ENCODE measurements at regions not wholly inside any gene's neighbourhood (a gene's known extent, or its start where the extent isn't known, plus 50 kb on each side); places are given as distances from the start of the nearest gene placed in this dataset.

DNA sequence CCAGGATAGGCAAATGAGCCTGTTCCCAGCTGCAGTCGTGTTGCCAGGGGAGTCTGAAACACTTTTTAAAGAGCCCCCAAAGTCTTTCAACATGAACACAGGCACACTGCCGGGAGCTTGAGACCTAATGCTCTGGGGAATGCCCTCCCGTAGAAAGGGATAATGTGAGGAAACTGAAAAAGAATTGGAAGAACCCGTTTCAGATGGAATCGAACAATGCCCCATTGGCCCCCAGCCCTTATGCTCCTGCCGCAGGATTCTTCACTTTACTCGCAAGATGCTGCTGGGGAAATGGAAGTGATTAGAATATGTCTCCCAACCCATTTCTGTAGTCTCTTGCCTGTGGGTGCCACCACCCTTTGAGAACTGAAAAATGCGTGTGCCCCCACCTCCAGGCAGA, 136.3 kb upstream of the GATA6 start:
- Histone ChIP-seq H3K36me3 (ENCODE audit: control insufficient read depth in 2 of 2, insufficient read depth in 2 of 2, low read length in 1 of 2) (no peaks in the 10 kb centered on the region), H3K4me3 (no peak overlapping the region), H3K27me3 (replicated peaks in 1 of 2; ENCODE audit: control insufficient read depth in 2 of 2, insufficient read depth in 2 of 2, low read length in 1 of 2) (no peaks in the 10 kb centered on the region), H2AFZ (ENCODE audit: control insufficient read depth, low read depth, low read length) (no peak overlapping the region), H3K9me3 (replicated peaks; ENCODE audit: control insufficient read depth, insufficient read depth, low read length) (no peaks in the 10 kb centered on the region), H3K4me2 (ENCODE audit: control insufficient read depth, insufficient read depth) (no peak overlapping the region), H3K9ac (ENCODE audit: control insufficient read depth, insufficient read depth, low read length) (no peak overlapping the region), H3K27ac (ENCODE audit: control insufficient read depth, insufficient read depth) (no peak overlapping the region), H3K79me2 (ENCODE audit: control insufficient read depth, insufficient read depth, low read length) (no peaks in the 10 kb centered on the region), H3K4me1 (ENCODE audit: control insufficient read depth, insufficient read depth, low read length) (no peaks in the 10 kb centered on the region), H4K20me1 (ENCODE audit: control insufficient read depth, insufficient read depth) (no peaks in the 10 kb centered on the region)
- ATAC-seq = no peak
- RAD21 ChIA-PET (ENCODE audit: unreplicated experiment) = no interaction called here
- in situ Hi-C loops (cut with MboI) (no loop called here), intact Hi-C loops (cut with micrococcal nuclease; ENCODE audit: unreplicated experiment) (no loop called here)
- no TSS peak for BruUV-seq (replicated peaks)
- SMC1A ChIA-PET (ENCODE audit: uncharacterized antibody, unreplicated experiment) = no interaction called here
- DNase-seq (ENCODE audit: low read depth, low spot score) = no peak
- POLR2A ChIA-PET = no interaction called here
- TF ChIP-seq, protein P1, sequence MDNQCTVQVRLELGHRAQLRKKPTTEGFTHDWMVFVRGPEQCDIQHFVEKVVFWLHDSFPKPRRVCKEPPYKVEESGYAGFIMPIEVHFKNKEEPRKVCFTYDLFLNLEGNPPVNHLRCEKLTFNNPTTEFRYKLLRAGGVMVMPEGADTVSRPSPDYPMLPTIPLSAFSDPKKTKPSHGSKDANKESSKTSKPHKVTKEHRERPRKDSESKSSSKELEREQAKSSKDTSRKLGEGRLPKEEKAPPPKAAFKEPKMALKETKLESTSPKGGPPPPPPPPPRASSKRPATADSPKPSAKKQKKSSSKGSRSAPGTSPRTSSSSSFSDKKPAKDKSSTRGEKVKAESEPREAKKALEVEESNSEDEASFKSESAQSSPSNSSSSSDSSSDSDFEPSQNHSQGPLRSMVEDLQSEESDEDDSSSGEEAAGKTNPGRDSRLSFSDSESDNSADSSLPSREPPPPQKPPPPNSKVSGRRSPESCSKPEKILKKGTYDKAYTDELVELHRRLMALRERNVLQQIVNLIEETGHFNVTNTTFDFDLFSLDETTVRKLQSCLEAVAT (IDR thresholded peaks at IDR 0.05) = no peak
- TF ChIP-seq BRCA1 (IDR thresholded peaks at IDR 0.05; ENCODE audit: low read depth, low read length) (no peak), NFIC (IDR thresholded peaks at IDR 0.05; ENCODE audit: low read depth, low read length) (no peak), WRNIP1 (IDR thresholded peaks at IDR 0.05; ENCODE audit: borderline replicate concordance, low read depth, low read length) (no peak), EP300 (IDR thresholded peaks at IDR 0.05; ENCODE audit: borderline replicate concordance in 1 of 2, control insufficient read depth in 1 of 2, low read depth in 2 of 2, low read length in 2 of 2) (no peak), CHD2 (IDR thresholded peaks at IDR 0.05; ENCODE audit: borderline replicate concordance, low read depth, low read length) (no peak), MEF2A (IDR thresholded peaks at IDR 0.05; ENCODE audit: insufficient read depth, low read depth, low read length) (no peak), SIN3A (IDR thresholded peaks at IDR 0.05; ENCODE audit: low read depth, low read length) (no peak), IKZF1 (conservative IDR thresholded peaks at IDR 0.05) (no peak), NFYA (IDR thresholded peaks at IDR 0.05; ENCODE audit: borderline replicate concordance, low read depth, low read length) (no peak), ZZZ3 (IDR thresholded peaks at IDR 0.05; ENCODE audit: control insufficient read depth, insufficient read length, low read depth) (no peak), BCL11A (IDR thresholded peaks at IDR 0.05; ENCODE audit: low read depth, low read length) (no peak), TCF12 (IDR thresholded peaks at IDR 0.05; ENCODE audit: low read depth, low read length) (no peak)
- TF ChIP-seq, protein P2, sequence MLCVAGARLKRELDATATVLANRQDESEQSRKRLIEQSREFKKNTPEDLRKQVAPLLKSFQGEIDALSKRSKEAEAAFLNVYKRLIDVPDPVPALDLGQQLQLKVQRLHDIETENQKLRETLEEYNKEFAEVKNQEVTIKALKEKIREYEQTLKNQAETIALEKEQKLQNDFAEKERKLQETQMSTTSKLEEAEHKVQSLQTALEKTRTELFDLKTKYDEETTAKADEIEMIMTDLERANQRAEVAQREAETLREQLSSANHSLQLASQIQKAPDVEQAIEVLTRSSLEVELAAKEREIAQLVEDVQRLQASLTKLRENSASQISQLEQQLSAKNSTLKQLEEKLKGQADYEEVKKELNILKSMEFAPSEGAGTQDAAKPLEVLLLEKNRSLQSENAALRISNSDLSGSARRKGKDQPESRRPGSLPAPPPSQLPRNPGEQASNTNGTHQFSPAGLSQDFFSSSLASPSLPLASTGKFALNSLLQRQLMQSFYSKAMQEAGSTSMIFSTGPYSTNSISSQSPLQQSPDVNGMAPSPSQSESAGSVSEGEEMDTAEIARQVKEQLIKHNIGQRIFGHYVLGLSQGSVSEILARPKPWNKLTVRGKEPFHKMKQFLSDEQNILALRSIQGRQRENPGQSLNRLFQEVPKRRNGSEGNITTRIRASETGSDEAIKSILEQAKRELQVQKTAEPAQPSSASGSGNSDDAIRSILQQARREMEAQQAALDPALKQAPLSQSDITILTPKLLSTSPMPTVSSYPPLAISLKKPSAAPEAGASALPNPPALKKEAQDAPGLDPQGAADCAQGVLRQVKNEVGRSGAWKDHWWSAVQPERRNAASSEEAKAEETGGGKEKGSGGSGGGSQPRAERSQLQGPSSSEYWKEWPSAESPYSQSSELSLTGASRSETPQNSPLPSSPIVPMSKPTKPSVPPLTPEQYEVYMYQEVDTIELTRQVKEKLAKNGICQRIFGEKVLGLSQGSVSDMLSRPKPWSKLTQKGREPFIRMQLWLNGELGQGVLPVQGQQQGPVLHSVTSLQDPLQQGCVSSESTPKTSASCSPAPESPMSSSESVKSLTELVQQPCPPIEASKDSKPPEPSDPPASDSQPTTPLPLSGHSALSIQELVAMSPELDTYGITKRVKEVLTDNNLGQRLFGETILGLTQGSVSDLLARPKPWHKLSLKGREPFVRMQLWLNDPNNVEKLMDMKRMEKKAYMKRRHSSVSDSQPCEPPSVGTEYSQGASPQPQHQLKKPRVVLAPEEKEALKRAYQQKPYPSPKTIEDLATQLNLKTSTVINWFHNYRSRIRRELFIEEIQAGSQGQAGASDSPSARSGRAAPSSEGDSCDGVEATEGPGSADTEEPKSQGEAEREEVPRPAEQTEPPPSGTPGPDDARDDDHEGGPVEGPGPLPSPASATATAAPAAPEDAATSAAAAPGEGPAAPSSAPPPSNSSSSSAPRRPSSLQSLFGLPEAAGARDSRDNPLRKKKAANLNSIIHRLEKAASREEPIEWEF (IDR thresholded peaks at IDR 0.05; ENCODE audit: insufficient replicate concordance, low read depth, low read length) = no peak
- TF ChIP-seq, protein P3, sequence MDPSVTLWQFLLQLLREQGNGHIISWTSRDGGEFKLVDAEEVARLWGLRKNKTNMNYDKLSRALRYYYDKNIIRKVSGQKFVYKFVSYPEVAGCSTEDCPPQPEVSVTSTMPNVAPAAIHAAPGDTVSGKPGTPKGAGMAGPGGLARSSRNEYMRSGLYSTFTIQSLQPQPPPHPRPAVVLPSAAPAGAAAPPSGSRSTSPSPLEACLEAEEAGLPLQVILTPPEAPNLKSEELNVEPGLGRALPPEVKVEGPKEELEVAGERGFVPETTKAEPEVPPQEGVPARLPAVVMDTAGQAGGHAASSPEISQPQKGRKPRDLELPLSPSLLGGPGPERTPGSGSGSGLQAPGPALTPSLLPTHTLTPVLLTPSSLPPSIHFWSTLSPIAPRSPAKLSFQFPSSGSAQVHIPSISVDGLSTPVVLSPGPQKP (IDR thresholded peaks at IDR 0.05; ENCODE audit: low read depth, low read length) = no peak
- TF ChIP-seq, protein P4, sequence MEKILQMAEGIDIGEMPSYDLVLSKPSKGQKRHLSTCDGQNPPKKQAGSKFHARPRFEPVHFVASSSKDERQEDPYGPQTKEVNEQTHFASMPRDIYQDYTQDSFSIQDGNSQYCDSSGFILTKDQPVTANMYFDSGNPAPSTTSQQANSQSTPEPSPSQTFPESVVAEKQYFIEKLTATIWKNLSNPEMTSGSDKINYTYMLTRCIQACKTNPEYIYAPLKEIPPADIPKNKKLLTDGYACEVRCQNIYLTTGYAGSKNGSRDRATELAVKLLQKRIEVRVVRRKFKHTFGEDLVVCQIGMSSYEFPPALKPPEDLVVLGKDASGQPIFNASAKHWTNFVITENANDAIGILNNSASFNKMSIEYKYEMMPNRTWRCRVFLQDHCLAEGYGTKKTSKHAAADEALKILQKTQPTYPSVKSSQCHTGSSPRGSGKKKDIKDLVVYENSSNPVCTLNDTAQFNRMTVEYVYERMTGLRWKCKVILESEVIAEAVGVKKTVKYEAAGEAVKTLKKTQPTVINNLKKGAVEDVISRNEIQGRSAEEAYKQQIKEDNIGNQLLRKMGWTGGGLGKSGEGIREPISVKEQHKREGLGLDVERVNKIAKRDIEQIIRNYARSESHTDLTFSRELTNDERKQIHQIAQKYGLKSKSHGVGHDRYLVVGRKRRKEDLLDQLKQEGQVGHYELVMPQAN (conservative IDR thresholded peaks at IDR 0.05) = no peak
- CTCF ChIA-PET = no interaction called here
- WGBS (ENCODE audit: insufficient coverage, insufficient replicate concordance, low lambda C conversion rate, missing lambda C conversion rate) = 39% methylated on average over 8 of the region's 8 CpGs
- no peak for FAIRE-seq
